ENCODE measurements at regions not wholly inside any gene's neighbourhood (a gene's known extent, or its start where the extent isn't known, plus 50 kb on each side); places are given as distances from the start of the nearest gene placed in this dataset.

- no peak for DNase-seq
- no peaks in the 10 kb centered on the region for H3K4me1 Mint-ChIP-seq (ENCODE audit: low read depth)
Observed at GRCh38 chr16:87050142-87050541, 267.1 kb downstream of the C16orf95 start.

GRCh38 chr16:87051526-87052320, 265.5 kb downstream of the C16orf95 start:
- no peaks in the 10 kb centered on the region for H3K36me3 Mint-ChIP-seq (ENCODE audit: insufficient read depth in 2 of 2)
- no peaks in the 10 kb centered on the region for H3K4me1 Mint-ChIP-seq (ENCODE audit: low read depth)
- H3K9me3 Mint-ChIP-seq, result peaks cover 0 to 3% of the 10 kb centered on the region in 2 donors
- H3K27me3 Mint-ChIP-seq (ENCODE audit: low read depth), result peaks cover 12% of the 10 kb centered on the region
- DNase-seq (no peak), ATAC-seq (replicated peaks in 1 of 2) (no peak)
- no peak overlapping the region for H3K4me3 Mint-ChIP-seq
- no peak overlapping the region for H3K27ac Mint-ChIP-seq

More at GRCh38 chr16:87050142-87050541, 267.1 kb downstream of the C16orf95 start:
- Mint-ChIP-seq H3K4me3 (no peak overlapping the region), H3K36me3 (ENCODE audit: insufficient read depth in 2 of 2) (no peaks in the 10 kb centered on the region), H3K27me3 (ENCODE audit: low read depth) (peaks cover 12% of the 10 kb centered on the region), H3K27ac (no peak overlapping the region), H3K9me3 (peaks cover 0 to 3% of the 10 kb centered on the region in 2 donors)
- no peak for ATAC-seq (replicated peaks in 1 of 2)

- Mint-ChIP-seq H3K36me3 (ENCODE audit: insufficient read depth in 2 of 2) (no peaks in the 10 kb centered on the region), H3K9me3 (peaks cover 0 to 3% of the 10 kb centered on the region in 2 donors), H3K4me1 (ENCODE audit: low read depth) (no peaks in the 10 kb centered on the region)
Observed at GRCh38 chr16:87052506-87052905, 264.7 kb downstream of the C16orf95 start.

GRCh38 chr16:87053016-87053982, 263.9 kb downstream of the C16orf95 start:
- ATAC-seq (replicated peaks in 1 of 2) (no peak), DNase-seq (no peak)
- Mint-ChIP-seq H3K4me3 (no peak overlapping the region), H3K27me3 (ENCODE audit: low read depth) (peaks cover 12% of the 10 kb centered on the region), H3K4me1 (ENCODE audit: low read depth) (no peaks in the 10 kb centered on the region), H3K27ac (no peak overlapping the region), H3K36me3 (ENCODE audit: insufficient read depth in 2 of 2) (no peaks in the 10 kb centered on the region), H3K9me3 (peaks cover 0 to 3% of the 10 kb centered on the region in 2 donors)

More at GRCh38 chr16:87052506-87052905, 264.7 kb downstream of the C16orf95 start:
- DNase-seq (no peak), ATAC-seq (replicated peaks in 1 of 2) (no peak)
- no peak overlapping the region for H3K4me3 Mint-ChIP-seq
- no peak overlapping the region for H3K27ac Mint-ChIP-seq
- H3K27me3 Mint-ChIP-seq (ENCODE audit: low read depth), result peaks cover 12% of the 10 kb centered on the region

- Mint-ChIP-seq H3K36me3 (ENCODE audit: insufficient read depth in 2 of 2) (no peaks in the 10 kb centered on the region), H3K27me3 (ENCODE audit: low read depth) (peaks cover 15% of the 10 kb centered on the region), H3K4me3 (no peak overlapping the region), H3K4me1 (ENCODE audit: low read depth) (no peaks in the 10 kb centered on the region), H3K9me3 (peaks cover 0 to 3% of the 10 kb centered on the region in 2 donors), H3K27ac (no peak overlapping the region)
- DNase-seq (no peak), ATAC-seq (replicated peaks in 1 of 2) (no peak)
Observed at GRCh38 chr16:87054154-87054553, 263.0 kb downstream of the C16orf95 start.

GRCh38 chr16:87054856-87055255, 262.3 kb downstream of the C16orf95 start:
- ATAC-seq (replicated peaks in 1 of 2), result no peak
- H3K4me1 Mint-ChIP-seq (ENCODE audit: low read depth), result no peaks in the 10 kb centered on the region
- H3K9me3 Mint-ChIP-seq, result peaks cover 0 to 3% of the 10 kb centered on the region in 2 donors

GRCh38 chr16:87056083-87056482, 261.1 kb downstream of the C16orf95 start:
- Mint-ChIP-seq H3K4me1 (ENCODE audit: low read depth) (no peaks in the 10 kb centered on the region), H3K9me3 (peaks cover 0 to 3% of the 10 kb centered on the region in 2 donors), H3K27me3 (ENCODE audit: low read depth) (peaks cover 33% of the 10 kb centered on the region), H3K27ac (no peak overlapping the region), H3K36me3 (ENCODE audit: insufficient read depth in 2 of 2) (no peaks in the 10 kb centered on the region), H3K4me3 (no peak overlapping the region)
- ATAC-seq (replicated peaks in 1 of 2) (no peak), DNase-seq (no peak)

More at GRCh38 chr16:87054856-87055255, 262.3 kb downstream of the C16orf95 start:
- H3K4me3 Mint-ChIP-seq, result no peak overlapping the region
- H3K27ac Mint-ChIP-seq, result no peak overlapping the region
- no peak for DNase-seq
- H3K27me3 Mint-ChIP-seq (ENCODE audit: low read depth), result peaks cover 21% of the 10 kb centered on the region
- H3K36me3 Mint-ChIP-seq (ENCODE audit: insufficient read depth in 2 of 2), result no peaks in the 10 kb centered on the region

GRCh38 chr16:87056551-87056950, 260.6 kb downstream of the C16orf95 start:
- no peak for DNase-seq
- H3K27ac Mint-ChIP-seq, result no peak overlapping the region
- peaks cover 0 to 3% of the 10 kb centered on the region in 2 donors for H3K9me3 Mint-ChIP-seq
- no peak for ATAC-seq (replicated peaks in 1 of 2)
- peaks cover 38% of the 10 kb centered on the region for H3K27me3 Mint-ChIP-seq (ENCODE audit: low read depth)
- no peaks in the 10 kb centered on the region for H3K36me3 Mint-ChIP-seq (ENCODE audit: insufficient read depth in 2 of 2)
- no peak overlapping the region for H3K4me3 Mint-ChIP-seq
- no peaks in the 10 kb centered on the region for H3K4me1 Mint-ChIP-seq (ENCODE audit: low read depth)

- H3K9me3 Mint-ChIP-seq, result peaks cover 0 to 3% of the 10 kb centered on the region in 2 donors
- H3K27me3 Mint-ChIP-seq (ENCODE audit: low read depth), result peaks cover 43% of the 10 kb centered on the region
- no peak overlapping the region for H3K4me3 Mint-ChIP-seq
- no peak overlapping the region for H3K27ac Mint-ChIP-seq
- ATAC-seq (replicated peaks in 1 of 2), result no peak
- no peak for DNase-seq
- H3K36me3 Mint-ChIP-seq (ENCODE audit: insufficient read depth in 2 of 2), result no peaks in the 10 kb centered on the region
- H3K4me1 Mint-ChIP-seq (ENCODE audit: low read depth), result no peaks in the 10 kb centered on the region
Observed at GRCh38 chr16:87057211-87057881, 259.8 kb downstream of the C16orf95 start.

- no peaks in the 10 kb centered on the region for H3K36me3 Mint-ChIP-seq (ENCODE audit: insufficient read depth in 2 of 2)
- no peak for DNase-seq
- no peaks in the 10 kb centered on the region for H3K4me1 Mint-ChIP-seq (ENCODE audit: low read depth)
- no peak overlapping the region for H3K4me3 Mint-ChIP-seq
- no peak for ATAC-seq (replicated peaks in 1 of 2)
- H3K27me3 Mint-ChIP-seq (ENCODE audit: low read depth), result peaks cover 47% of the 10 kb centered on the region
- peaks cover 0 to 3% of the 10 kb centered on the region in 2 donors for H3K9me3 Mint-ChIP-seq
- H3K27ac Mint-ChIP-seq, result no peak overlapping the region
Observed at GRCh38 chr16:87057951-87058560, 259.1 kb downstream of the C16orf95 start.

- H3K36me3 Mint-ChIP-seq (ENCODE audit: insufficient read depth in 2 of 2), result no peaks in the 10 kb centered on the region
- peaks cover 0 to 3% of the 10 kb centered on the region in 2 donors for H3K9me3 Mint-ChIP-seq
- no peak for ATAC-seq (replicated peaks in 1 of 2)
- H3K4me3 Mint-ChIP-seq, result no peak overlapping the region
- no peaks in the 10 kb centered on the region for H3K4me1 Mint-ChIP-seq (ENCODE audit: low read depth)
- DNase-seq, result no peak
- peaks cover 50% of the 10 kb centered on the region for H3K27me3 Mint-ChIP-seq (ENCODE audit: low read depth)
- H3K27ac Mint-ChIP-seq, result no peak overlapping the region
Observed at GRCh38 chr16:87058728-87059250, 258.4 kb downstream of the C16orf95 start.

Measured in activated T-cell treated with anti-CD3 and anti-CD28 coated beads, Interleukin-2, amount 50 U/mL, for 72 hours (primary cell).